ENCODE measurements at regions not wholly inside any gene's neighbourhood (a gene's known extent, or its start where the extent isn't known, plus 50 kb on each side); places are given as distances from the start of the nearest gene placed in this dataset.
A peak's percentile ranks its signal among the peaks of the same experiment; 100 is the strongest.

GRCh38 chr13:78437781-78438180 is 165.6 kb downstream of the POU4F1 start:
- TF ChIP-seq EZH2phosphoT487 (IDR thresholded peaks at IDR 0.05; ENCODE audit: borderline replicate concordance) (no peak), CTCF (conservative IDR thresholded peaks at IDR 0.05; ENCODE audit: low read length) (no peak)
- Histone ChIP-seq H3K9me3 (ENCODE audit: insufficient read depth, low read depth, low read length) (no peaks in the 10 kb centered on the region), H3K9me2 (replicated peaks; ENCODE audit: low read depth, low read length) (no peaks in the 10 kb centered on the region), H3F3A (ENCODE audit: low read depth) (no peaks in the 10 kb centered on the region), H3K9ac (ENCODE audit: low read depth, low read length, poor library complexity, severe bottlenecking) (no peak overlapping the region), H3K4me1 (ENCODE audit: insufficient read depth, low read length, poor library complexity, severe bottlenecking) (no peaks in the 10 kb centered on the region), H4K20me1 (ENCODE audit: insufficient read depth, low read length, poor library complexity, severe bottlenecking) (no peaks in the 10 kb centered on the region), H2AFZ (ENCODE audit: low read length) (no peak overlapping the region), H3K27me3 (ENCODE audit: insufficient read depth, low read length, poor library complexity, severe bottlenecking) (no peaks in the 10 kb centered on the region), H3K4me2 (ENCODE audit: low read depth, low read length, poor library complexity, severe bottlenecking) (no peak overlapping the region), H3K36me3 (ENCODE audit: insufficient read depth, low read length) (no peaks in the 10 kb centered on the region), H3K4me3 (ENCODE audit: low read length, poor library complexity, severe bottlenecking) (no peak overlapping the region), H3K79me2 (ENCODE audit: insufficient read depth, low read length) (no peaks in the 10 kb centered on the region)

- TF ChIP-seq EZH2phosphoT487 (IDR thresholded peaks at IDR 0.05; ENCODE audit: borderline replicate concordance) = no peak
- TF ChIP-seq CTCF (conservative IDR thresholded peaks at IDR 0.05; ENCODE audit: low read length) = no peak
- no peak overlapping the region for H3K4me2 ChIP-seq (ENCODE audit: low read depth, low read length, poor library complexity, severe bottlenecking)
- no peaks in the 10 kb centered on the region for H3K9me2 ChIP-seq (replicated peaks; ENCODE audit: low read depth, low read length)
- H3K9me3 ChIP-seq (ENCODE audit: insufficient read depth, low read depth, low read length) = no peaks in the 10 kb centered on the region
- H3F3A ChIP-seq (ENCODE audit: low read depth) = no peaks in the 10 kb centered on the region
- no peaks in the 10 kb centered on the region for H4K20me1 ChIP-seq (ENCODE audit: insufficient read depth, low read length, poor library complexity, severe bottlenecking)
- no peaks in the 10 kb centered on the region for H3K79me2 ChIP-seq (ENCODE audit: insufficient read depth, low read length)
- H3K27me3 ChIP-seq (ENCODE audit: insufficient read depth, low read length, poor library complexity, severe bottlenecking) = no peaks in the 10 kb centered on the region
- no peak overlapping the region for H2AFZ ChIP-seq (ENCODE audit: low read length)
- H3K4me1 ChIP-seq (ENCODE audit: insufficient read depth, low read length, poor library complexity, severe bottlenecking) = no peaks in the 10 kb centered on the region
- H3K36me3 ChIP-seq (ENCODE audit: insufficient read depth, low read length) = no peaks in the 10 kb centered on the region
- H3K9ac ChIP-seq (ENCODE audit: low read depth, low read length, poor library complexity, severe bottlenecking) = no peak overlapping the region
- H3K4me3 ChIP-seq (ENCODE audit: low read length, poor library complexity, severe bottlenecking) = no peak overlapping the region
These were observed 167.0 kb downstream of the POU4F1 start for GRCh38 chr13:78436311-78436710.

GRCh38 chr13:78431328-78431727 is 172.0 kb downstream of the POU4F1 start:
- Histone ChIP-seq H3K4me2 (ENCODE audit: low read depth, low read length, poor library complexity, severe bottlenecking) (no peak overlapping the region), H3K79me2 (ENCODE audit: insufficient read depth, low read length) (no peaks in the 10 kb centered on the region), H2AFZ (ENCODE audit: low read length) (0 out of 2 replicates have a peak overlapping the region, but pooled peaks have one; percentile 6), H3K36me3 (ENCODE audit: insufficient read depth, low read length) (no peaks in the 10 kb centered on the region), H3K9me3 (ENCODE audit: insufficient read depth, low read depth, low read length) (no peaks in the 10 kb centered on the region), H3K27me3 (ENCODE audit: insufficient read depth, low read length, poor library complexity, severe bottlenecking) (no peaks in the 10 kb centered on the region), H3K9ac (ENCODE audit: low read depth, low read length, poor library complexity, severe bottlenecking) (no peak overlapping the region), H3K4me1 (ENCODE audit: insufficient read depth, low read length, poor library complexity, severe bottlenecking) (peaks cover 4% of the 10 kb centered on the region), H3K9me2 (replicated peaks; ENCODE audit: low read depth, low read length) (no peaks in the 10 kb centered on the region), H3F3A (ENCODE audit: low read depth) (no peaks in the 10 kb centered on the region), H4K20me1 (ENCODE audit: insufficient read depth, low read length, poor library complexity, severe bottlenecking) (no peaks in the 10 kb centered on the region), H3K4me3 (ENCODE audit: low read length, poor library complexity, severe bottlenecking) (no peak overlapping the region)
- TF ChIP-seq EZH2phosphoT487 (IDR thresholded peaks at IDR 0.05; ENCODE audit: borderline replicate concordance) (no peak), CTCF (conservative IDR thresholded peaks at IDR 0.05; ENCODE audit: low read length) (no peak)

All from Loucy (cell line).